ENCODE measurements at regions not wholly inside any gene's neighbourhood (a gene's known extent, or its start where the extent isn't known, plus 50 kb on each side); places are given as distances from the start of the nearest gene placed in this dataset.

DNA sequence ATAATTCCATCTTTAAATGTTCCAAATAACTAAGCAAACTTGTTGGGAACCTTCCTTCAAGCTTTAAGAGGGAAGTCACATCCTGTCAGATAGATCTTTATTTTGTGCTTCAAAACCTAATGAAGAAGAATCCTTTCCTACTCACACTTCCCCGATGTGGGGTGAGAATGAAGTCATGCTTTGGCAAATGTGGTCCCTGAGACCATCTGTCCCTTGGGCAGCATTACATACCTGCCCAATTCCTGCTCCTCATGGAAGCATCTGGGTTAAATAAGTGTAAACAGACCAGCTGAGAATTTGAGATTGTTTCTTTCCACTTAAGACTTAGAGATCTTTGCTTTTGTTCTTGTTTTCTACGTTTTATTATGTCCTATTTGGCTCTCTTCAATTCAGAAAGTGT lies 606.0 kb upstream of the TMEM132C start:
- no peak for DNase-seq (ENCODE audit: low read depth)

DNA sequence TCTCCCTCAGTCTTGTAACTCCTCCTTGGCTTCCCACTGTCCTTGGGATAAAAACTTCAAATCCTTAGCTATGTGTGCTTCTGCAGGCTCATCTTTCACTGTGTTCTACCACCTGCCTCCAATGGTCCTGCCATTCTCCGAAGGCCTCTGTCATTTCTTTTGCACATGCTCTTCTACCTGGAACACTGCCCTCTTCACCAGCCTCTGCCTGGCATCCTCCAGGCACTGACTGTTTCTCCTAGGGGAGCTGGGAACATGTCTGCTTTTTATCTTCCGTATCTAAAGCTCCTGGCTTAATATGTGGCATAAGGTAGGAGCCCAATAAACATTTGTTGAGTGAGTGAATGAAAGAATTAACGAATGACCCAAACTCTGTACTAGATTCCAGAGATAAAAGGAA lies 603.3 kb upstream of the TMEM132C start:
- DNase-seq (ENCODE audit: low read depth): no peak

DNA sequence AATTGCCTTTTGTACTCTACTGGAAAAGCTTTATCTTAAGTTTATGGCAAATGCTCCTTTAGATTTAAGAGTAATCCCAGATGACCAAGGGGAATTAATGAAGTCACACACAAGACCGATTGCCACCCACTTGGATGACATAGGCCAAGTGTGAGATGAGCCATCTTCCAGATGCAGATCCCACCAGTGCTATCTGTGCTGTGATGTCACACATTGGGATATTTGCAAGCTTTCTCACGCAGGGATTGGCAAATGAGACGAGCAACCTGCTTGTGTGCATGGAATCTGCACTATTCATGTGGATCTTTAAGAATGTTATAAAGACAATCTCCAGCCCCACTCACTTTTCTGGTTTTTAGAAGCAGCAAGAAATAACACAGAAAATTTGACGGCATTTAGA lies 602.1 kb upstream of the TMEM132C start:
- DNase-seq (ENCODE audit: low read depth): no peak

GRCh38 chr12:127667131-127667685 lies 599.8 kb upstream of the TMEM132C start:
- DNase-seq (ENCODE audit: low read depth): no peak

- DNase-seq (ENCODE audit: low read depth): no peak
Measured at GRCh38 chr12:127670294-127670693, 596.7 kb upstream of the TMEM132C start.

- no peak for DNase-seq (ENCODE audit: low read depth)
Measured at GRCh38 chr12:127670796-127671195, 596.2 kb upstream of the TMEM132C start.

GRCh38 chr12:127675936-127676335 lies 591.0 kb upstream of the TMEM132C start:
- no peak for DNase-seq (ENCODE audit: low read depth)

DNA sequence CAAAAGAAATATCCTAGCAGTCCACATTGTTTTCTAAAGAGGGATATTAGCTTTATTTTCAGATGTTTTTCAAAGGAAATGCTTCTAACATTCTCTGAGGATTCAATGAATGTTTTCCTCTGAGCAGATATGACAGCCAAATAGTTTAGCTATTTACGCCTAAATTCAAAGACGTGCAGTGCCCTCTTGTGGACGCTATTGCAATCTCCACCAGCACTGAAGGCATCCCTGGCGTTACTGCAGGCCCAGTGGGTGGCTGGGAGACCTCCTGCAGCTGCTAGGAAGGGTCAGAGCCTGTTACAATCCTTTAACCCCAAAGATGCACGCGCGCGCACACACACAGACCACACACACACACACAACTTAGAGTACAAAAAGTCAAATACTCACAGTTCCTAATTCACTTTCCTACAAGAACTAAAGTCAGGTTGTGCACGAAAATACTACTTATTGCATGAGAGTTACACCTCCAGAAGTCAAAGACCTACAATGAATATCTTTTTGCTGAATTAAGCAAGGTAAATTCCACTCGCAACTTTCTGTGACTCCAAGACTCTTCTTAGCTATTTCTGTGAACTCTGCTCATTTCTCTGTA lies 589.3 kb upstream of the TMEM132C start:
- DNase-seq (ENCODE audit: low read depth): peak; percentile 70

GRCh38 chr12:127678945-127679344 lies 588.0 kb upstream of the TMEM132C start:
- no peak for DNase-seq (ENCODE audit: low read depth)

- DNase-seq (ENCODE audit: low read depth): no peak
Measured at GRCh38 chr12:127680516-127680915, 586.5 kb upstream of the TMEM132C start.

GRCh38 chr12:127681151-127681754 lies 585.7 kb upstream of the TMEM132C start:
- no peak for DNase-seq (ENCODE audit: low read depth)

- DNase-seq (ENCODE audit: low read depth): peak; percentile 20
Measured at GRCh38 chr12:127685491-127685890, 581.5 kb upstream of the TMEM132C start.

DNA sequence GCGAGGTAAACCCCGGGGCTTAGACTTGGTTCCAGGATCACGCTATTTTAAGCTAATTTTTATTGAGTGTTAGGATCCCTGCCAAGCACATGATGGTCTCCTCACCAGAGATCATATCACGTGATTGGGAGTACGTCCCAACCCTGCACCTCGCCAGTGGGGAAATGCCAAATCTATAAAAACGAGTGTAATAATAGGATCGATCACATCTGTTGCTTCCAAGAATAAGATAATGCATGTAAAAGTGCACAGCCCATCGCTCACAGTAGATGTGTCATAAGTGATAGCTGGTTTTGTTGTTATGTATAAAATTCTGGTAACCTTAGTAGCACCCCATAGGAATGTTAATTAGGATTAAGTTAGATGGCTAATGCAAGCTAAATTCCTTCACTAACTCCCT lies 581.0 kb upstream of the TMEM132C start:
- DNase-seq (ENCODE audit: low read depth): peak; percentile 36

DNA sequence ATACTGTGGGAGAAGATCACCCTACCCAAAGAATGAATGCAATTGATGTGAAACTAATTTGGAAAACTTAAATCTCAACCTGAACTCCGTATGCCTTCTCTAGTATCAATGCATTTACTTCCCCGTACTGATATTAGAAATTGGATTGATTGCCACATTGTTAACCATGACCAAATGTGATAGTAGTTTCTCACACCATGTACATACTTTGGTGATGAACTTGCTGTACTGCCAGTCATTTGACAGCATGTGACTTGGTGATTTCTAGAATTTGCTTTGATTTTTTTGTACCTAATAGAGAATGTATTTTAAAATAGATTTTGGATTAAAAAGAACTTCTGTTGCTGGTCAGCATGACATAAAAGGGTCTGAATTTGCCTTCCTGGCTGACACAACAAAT lies 579.8 kb upstream of the TMEM132C start:
- DNase-seq (ENCODE audit: low read depth): no peak

GRCh38 chr12:127688906-127689428 lies 578.0 kb upstream of the TMEM132C start:
- DNase-seq (ENCODE audit: low read depth): no peak

- DNase-seq (ENCODE audit: low read depth): no peak
Measured at GRCh38 chr12:127690161-127690560, 576.8 kb upstream of the TMEM132C start.

DNA sequence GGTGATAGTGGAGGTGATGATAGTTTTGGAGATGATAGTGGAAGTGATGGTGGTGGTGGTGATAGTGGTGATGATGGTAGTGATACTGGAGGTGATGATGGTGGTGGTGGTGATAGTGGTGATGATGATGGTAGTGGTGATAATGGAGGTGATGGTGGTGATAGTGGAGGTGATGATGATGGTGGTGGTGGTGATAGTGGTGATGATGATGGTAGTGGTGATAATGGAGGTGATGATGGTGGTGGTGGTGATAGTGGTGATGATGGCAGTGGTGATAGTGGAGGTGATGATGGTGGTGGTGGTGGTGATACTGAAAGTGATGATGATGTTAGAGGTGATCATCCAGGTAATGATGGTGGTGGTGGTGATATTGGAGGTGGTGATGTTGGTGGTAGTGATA lies 570.0 kb upstream of the TMEM132C start:
- no peak for DNase-seq (ENCODE audit: low read depth)

DNA sequence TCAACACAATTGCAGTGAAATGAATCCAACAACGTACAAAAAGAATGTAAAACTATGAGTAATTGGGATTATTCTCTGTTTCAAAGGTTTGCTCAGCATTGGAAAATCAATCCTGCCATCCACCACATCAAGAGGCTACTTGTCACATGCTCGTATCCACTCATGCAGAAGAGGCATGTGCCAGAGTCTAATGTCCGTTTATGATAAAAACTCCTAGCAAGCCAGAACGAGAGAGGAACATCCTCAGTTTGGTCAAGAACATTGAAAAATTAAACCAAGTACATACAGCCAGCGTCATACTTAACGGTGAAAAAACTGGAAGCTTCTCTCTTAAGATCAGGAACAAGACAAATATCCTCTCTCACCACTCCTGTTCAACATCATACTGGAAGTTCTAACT lies 563.9 kb upstream of the TMEM132C start:
- DNase-seq (ENCODE audit: low read depth): no peak

GRCh38 chr12:127711108-127711507 lies 555.9 kb upstream of the TMEM132C start:
- DNase-seq (ENCODE audit: low read depth): no peak

GRCh38 chr12:127712561-127712960 lies 554.4 kb upstream of the TMEM132C start:
- no peak for DNase-seq (ENCODE audit: low read depth)

- no peak for DNase-seq (ENCODE audit: low read depth)
Measured at GRCh38 chr12:127716166-127716565, 550.8 kb upstream of the TMEM132C start.

DNA sequence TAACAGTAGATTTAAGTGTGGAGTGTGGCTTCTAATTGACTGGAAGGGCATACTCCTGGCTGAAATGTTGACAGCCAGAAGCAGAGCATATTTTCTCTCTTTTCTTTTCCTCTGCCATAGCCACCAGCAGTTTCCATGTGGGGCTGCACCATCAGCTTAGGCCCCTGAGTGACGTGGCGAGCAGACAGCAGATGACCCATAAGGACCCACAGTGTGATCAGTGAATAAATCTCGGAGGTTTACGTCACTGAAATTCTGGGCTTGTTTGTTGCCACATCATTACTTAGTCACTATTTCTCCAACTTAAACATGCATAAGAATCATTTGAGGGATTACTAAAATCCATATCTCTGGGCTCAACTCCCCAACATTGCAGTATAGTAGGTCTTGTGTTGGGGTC lies 549.7 kb upstream of the TMEM132C start:
- no peak for DNase-seq (ENCODE audit: low read depth)

GRCh38 chr12:127720334-127720733 lies 546.6 kb upstream of the TMEM132C start:
- no peak for DNase-seq (ENCODE audit: low read depth)
